HG03378 (cell line): ENCODE measurements at regions not wholly inside any gene's neighbourhood (a gene's known extent, or its start where the extent isn't known, plus 50 kb on each side); places are given as distances from the start of the nearest gene placed in this dataset.
"Not testable (repeated sequence)": the region's sequence is repeated elsewhere in the genome, so short reads cannot be mapped to it uniquely, and the experiment has no call there.

Source experiments
- ATAC-seq: cut with Tn5 transposase; IDR thresholded peaks from one replicate; pipeline ENCODE4 v1.9.1; 2021; ENCODE audit warnings: mild to moderate bottlenecking, moderate library complexity; ENCODE audit not compliant: unreplicated experiment

GRCh38 chr15:69668039-69668705, 215.6 kb downstream of the RPLP1 start:
- ATAC-seq = no peak

GRCh38 chr15:69668963-69669362, 216.3 kb downstream of the RPLP1 start:
- ATAC-seq = peak; percentile 55

GRCh38 chr15:69669446-69669845, 216.8 kb downstream of the RPLP1 start:
- ATAC-seq = peak; percentile 5

GRCh38 chr15:69673291-69673881, 220.8 kb downstream of the RPLP1 start:
- ATAC-seq = no peak

- no peak for ATAC-seq
Observed at GRCh38 chr15:69675731-69676130, 223.1 kb downstream of the RPLP1 start.

GRCh38 chr15:69677403-69677802, 224.8 kb downstream of the RPLP1 start:
- ATAC-seq = no peak

GRCh38 chr15:69679623-69680228, 227.1 kb downstream of the RPLP1 start:
- peak; percentile 93 for ATAC-seq

GRCh38 chr15:69684823-69685222, 232.2 kb downstream of the RPLP1 start:
- not testable (repeated sequence) for ATAC-seq

GRCh38 chr15:69685512-69686452, 233.2 kb downstream of the RPLP1 start:
- ATAC-seq = no peak

GRCh38 chr15:69686626-69687025, 234.0 kb downstream of the RPLP1 start:
- no peak for ATAC-seq

- no peak for ATAC-seq
Observed at GRCh38 chr15:69689133-69689532, 236.5 kb downstream of the RPLP1 start.

- ATAC-seq = no peak
Observed at GRCh38 chr15:69691307-69692015, 238.8 kb downstream of the RPLP1 start.

- ATAC-seq = no peak
Observed at GRCh38 chr15:69692342-69692741, 239.7 kb downstream of the RPLP1 start.

- no peak for ATAC-seq
Observed at GRCh38 chr15:69693059-69693458, 240.4 kb downstream of the RPLP1 start.

- ATAC-seq = no peak
Observed at GRCh38 chr15:69696946-69697345, 244.3 kb downstream of the RPLP1 start.

GRCh38 chr15:69697916-69698315, 245.3 kb downstream of the RPLP1 start:
- no peak for ATAC-seq

GRCh38 chr15:69699096-69699495, 246.5 kb downstream of the RPLP1 start:
- no peak for ATAC-seq

GRCh38 chr15:69700380-69700779, 247.8 kb downstream of the RPLP1 start:
- no peak for ATAC-seq

- ATAC-seq = no peak
Observed at GRCh38 chr15:69701198-69701597, 248.6 kb downstream of the RPLP1 start.

- ATAC-seq = no peak
Observed at GRCh38 chr15:69703532-69704187, 251.0 kb downstream of the RPLP1 start.
